ENCODE measurements at regions not wholly inside any gene's neighbourhood (a gene's known extent, or its start where the extent isn't known, plus 50 kb on each side); places are given as distances from the start of the nearest gene placed in this dataset.
"Not testable (repeated sequence)": the region's sequence is repeated elsewhere in the genome, so short reads cannot be mapped to it uniquely, and the experiment has no call there.

GRCh38 chr7:19561121-19561805, 147.6 kb downstream of the POLR1F start:
- Mint-ChIP-seq H3K27ac (no peak overlapping the region), H3K4me3 (no peak overlapping the region), H3K4me1 (no peaks in the 10 kb centered on the region), H3K36me3 (no peaks in the 10 kb centered on the region), H3K9me3 (peaks cover 2% of the 10 kb centered on the region), H3K27me3 (no peaks in the 10 kb centered on the region)
- ATAC-seq (ENCODE audit: low read depth) = no peak
- DNase-seq (ENCODE audit: low spot score in 2 of 2) = no peak

GRCh38 chr7:19560111-19560883, 148.5 kb downstream of the POLR1F start:
- Mint-ChIP-seq H3K9me3 (peaks cover 2% of the 10 kb centered on the region), H3K27me3 (no peaks in the 10 kb centered on the region), H3K27ac (no peak overlapping the region), H3K4me3 (no peak overlapping the region), H3K4me1 (no peaks in the 10 kb centered on the region), H3K36me3 (no peaks in the 10 kb centered on the region)
- ATAC-seq (ENCODE audit: low read depth) (no peak), DNase-seq (ENCODE audit: low spot score in 2 of 2) (no peak)

- H3K27ac Mint-ChIP-seq = no peak overlapping the region
- DNase-seq (ENCODE audit: low spot score in 2 of 2) (no peak), ATAC-seq (ENCODE audit: low read depth) (no peak)
- H3K4me1 Mint-ChIP-seq = no peaks in the 10 kb centered on the region
- H3K4me3 Mint-ChIP-seq = no peak overlapping the region
- H3K36me3 Mint-ChIP-seq = no peaks in the 10 kb centered on the region
- peaks cover 3% of the 10 kb centered on the region for H3K27me3 Mint-ChIP-seq
- H3K9me3 Mint-ChIP-seq = peaks cover 2% of the 10 kb centered on the region
Measured at GRCh38 chr7:19558527-19558926, 150.3 kb downstream of the POLR1F start.

DNA sequence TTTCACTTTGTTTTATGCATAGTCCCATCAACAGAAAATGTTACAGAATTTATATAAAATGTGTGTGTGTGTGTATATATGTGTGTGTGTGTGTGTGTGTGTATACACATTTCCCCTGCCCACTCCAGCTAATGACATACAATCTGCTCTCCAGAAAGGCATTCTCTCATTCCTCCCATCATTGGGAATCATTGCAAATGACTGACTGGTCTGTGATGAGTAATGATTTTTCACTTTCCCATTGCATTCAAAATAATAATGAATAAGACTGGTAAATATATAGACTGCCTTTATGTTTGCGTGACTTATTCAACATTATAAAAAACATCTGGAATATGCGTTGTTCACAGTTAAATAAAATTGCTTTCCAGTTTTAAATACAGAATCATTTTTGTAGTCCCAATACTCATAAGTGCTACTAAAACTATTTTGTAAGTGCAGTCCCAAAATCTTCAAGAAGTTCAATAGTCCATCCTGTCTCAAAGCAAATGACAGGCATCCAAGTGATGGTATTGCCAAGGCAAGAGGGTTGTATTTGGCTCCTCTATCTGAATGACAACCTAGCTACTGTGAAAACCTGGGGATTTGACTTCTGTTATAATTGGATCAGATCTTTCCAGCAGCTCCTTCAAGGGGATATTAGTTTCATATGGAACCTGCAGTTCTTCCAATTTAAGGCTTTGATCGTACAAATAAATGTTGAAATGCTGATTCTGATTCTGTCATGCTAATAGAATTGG, 150.9 kb downstream of the POLR1F start:
- Mint-ChIP-seq H3K4me1 (no peaks in the 10 kb centered on the region), H3K36me3 (no peaks in the 10 kb centered on the region), H3K27me3 (peaks cover 3% of the 10 kb centered on the region), H3K9me3 (peaks cover 2% of the 10 kb centered on the region), H3K4me3 (no peak overlapping the region), H3K27ac (no peak overlapping the region)
- ATAC-seq (ENCODE audit: low read depth) = no peak
- no peak for DNase-seq (ENCODE audit: low spot score in 2 of 2)

DNA sequence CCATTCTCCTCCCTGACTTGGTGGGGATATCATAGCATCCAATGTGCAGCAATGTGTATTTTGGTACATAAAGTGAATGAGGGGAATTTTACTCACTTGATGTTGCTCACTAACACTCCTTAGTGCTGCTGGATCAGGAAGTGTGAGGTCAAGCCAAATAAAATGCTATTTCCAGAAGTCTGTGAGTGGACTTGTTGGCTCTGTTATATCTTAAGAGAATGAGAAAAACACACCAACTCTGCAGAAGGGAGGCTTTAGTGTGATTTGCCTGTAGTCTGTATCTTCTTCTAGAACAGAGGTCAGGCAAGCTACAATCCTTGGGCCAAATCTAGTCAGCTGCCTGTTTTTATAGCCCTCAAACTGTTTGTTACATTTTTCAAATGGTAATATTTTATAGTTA, 154.3 kb downstream of the POLR1F start:
- no peaks in the 10 kb centered on the region for H3K4me1 Mint-ChIP-seq
- peaks cover 2% of the 10 kb centered on the region for H3K9me3 Mint-ChIP-seq
- peaks cover 3% of the 10 kb centered on the region for H3K27me3 Mint-ChIP-seq
- no peaks in the 10 kb centered on the region for H3K36me3 Mint-ChIP-seq
- no peak overlapping the region for H3K27ac Mint-ChIP-seq
- ATAC-seq (ENCODE audit: low read depth) (no peak), DNase-seq (ENCODE audit: low spot score in 2 of 2) (no peak)
- H3K4me3 Mint-ChIP-seq = no peak overlapping the region

GRCh38 chr7:19552576-19552975, 156.3 kb downstream of the POLR1F start:
- DNase-seq (ENCODE audit: low spot score in 2 of 2) (no peak), ATAC-seq (ENCODE audit: low read depth) (no peak)
- Mint-ChIP-seq H3K27me3 (peaks cover 3% of the 10 kb centered on the region), H3K4me1 (no peaks in the 10 kb centered on the region), H3K4me3 (no peak overlapping the region), H3K9me3 (peaks cover 2% of the 10 kb centered on the region), H3K27ac (no peak overlapping the region), H3K36me3 (no peaks in the 10 kb centered on the region)

DNA sequence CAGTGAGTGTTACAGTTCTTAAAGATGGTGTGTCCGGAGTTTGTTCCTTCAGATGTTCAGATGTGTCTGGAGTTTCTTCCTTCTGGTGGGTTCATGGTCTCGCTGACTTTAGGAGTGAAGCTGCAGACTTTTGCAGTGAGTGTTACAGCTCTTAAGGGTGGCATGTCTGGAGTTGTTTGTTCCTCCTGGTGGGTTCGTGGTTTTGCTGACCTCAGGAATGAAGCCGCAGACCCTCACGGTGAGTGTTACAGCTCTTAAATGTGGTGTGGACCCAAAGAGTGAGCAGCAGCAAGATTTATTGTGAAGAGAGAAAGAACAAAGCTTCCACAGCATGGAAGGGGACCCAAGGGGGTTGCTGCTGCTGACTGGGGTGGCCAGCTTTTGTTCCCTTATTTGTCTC, 159.6 kb downstream of the POLR1F start:
- not testable (repeated sequence) for H3K4me1 Mint-ChIP-seq; H3K4me3 Mint-ChIP-seq; H3K27ac Mint-ChIP-seq; H3K36me3 Mint-ChIP-seq; DNase-seq (ENCODE audit: low spot score in 2 of 2); H3K27me3 Mint-ChIP-seq; ATAC-seq (ENCODE audit: low read depth)
- peaks cover 11% of the 10 kb centered on the region for H3K9me3 Mint-ChIP-seq

DNA sequence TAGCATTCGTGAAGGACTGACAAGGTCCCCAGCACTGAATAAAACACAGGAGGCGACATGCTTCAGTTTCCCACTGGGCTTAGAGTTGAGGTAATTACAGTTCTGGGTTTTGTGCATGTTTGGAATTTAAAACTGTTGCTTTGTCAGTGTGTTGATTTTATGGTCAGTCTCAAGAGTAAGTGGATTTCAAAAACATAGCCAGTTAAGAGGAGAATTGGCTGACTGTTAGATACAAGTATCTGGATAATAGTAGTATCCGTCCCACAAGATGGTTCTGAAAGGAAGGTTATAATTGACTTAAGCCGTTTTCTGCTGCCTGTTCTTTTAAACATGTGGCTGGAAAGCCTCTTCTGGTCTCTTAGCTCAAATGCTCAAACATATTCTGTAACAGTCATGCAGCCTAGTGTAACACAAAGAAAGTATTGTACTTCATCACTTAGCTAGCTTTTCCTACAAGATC, 170.9 kb downstream of the POLR1F start:
- ATAC-seq (ENCODE audit: low read depth) = no peak
- Mint-ChIP-seq H3K9me3 (no peaks in the 10 kb centered on the region), H3K4me1 (no peaks in the 10 kb centered on the region), H3K4me3 (no peak overlapping the region), H3K27ac (no peak overlapping the region), H3K27me3 (no peaks in the 10 kb centered on the region), H3K36me3 (no peaks in the 10 kb centered on the region)
- DNase-seq (ENCODE audit: low spot score in 2 of 2) = no peak

DNA sequence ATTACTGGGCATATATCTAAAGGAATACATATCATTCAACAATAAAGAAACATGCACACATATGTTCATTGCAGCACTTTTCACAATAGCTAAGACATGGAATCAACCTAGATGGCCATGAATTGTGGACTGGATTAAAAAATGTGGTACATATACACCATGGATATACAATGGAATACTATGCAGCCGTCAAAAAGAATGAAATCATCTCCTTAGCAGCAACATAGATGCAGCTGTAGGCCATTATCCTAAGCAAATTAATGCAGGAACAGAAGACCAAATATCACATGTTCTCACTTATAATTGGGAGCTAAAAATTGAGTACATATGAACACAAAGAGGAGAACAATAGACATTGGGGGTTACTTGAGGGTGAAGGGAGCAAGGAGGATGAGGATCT, 175.6 kb downstream of the POLR1F start:
- Mint-ChIP-seq H3K27me3 (no peaks in the 10 kb centered on the region), H3K27ac (no peak overlapping the region), H3K4me1 (no peaks in the 10 kb centered on the region), H3K4me3 (no peak overlapping the region), H3K36me3 (no peaks in the 10 kb centered on the region), H3K9me3 (no peaks in the 10 kb centered on the region)
- DNase-seq (ENCODE audit: low spot score in 2 of 2) (no peak), ATAC-seq (ENCODE audit: low read depth) (no peak)

DNA sequence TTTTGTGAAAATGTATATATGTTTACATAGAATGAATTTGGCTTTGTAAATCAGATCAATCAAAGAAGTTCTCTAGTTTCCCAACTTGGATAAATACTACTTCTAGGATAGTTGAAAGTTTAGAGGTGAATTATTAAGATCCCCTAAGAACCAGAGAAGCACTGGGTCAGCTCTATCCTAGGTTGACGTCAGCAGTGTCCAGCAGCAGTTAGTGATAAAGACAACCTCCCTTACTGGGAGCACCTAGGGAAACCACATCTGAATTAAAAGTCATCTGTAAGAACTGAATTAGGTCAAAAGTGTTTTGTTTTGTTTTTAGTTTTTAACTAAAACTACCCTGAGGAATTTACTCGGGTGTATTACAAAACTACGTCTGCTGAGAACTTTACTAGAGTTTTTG, 178.0 kb downstream of the POLR1F start:
- no peak for ATAC-seq (ENCODE audit: low read depth)
- no peak for DNase-seq (ENCODE audit: low spot score in 2 of 2)
- no peaks in the 10 kb centered on the region for H3K4me1 Mint-ChIP-seq
- H3K27ac Mint-ChIP-seq = no peak overlapping the region
- no peaks in the 10 kb centered on the region for H3K36me3 Mint-ChIP-seq
- H3K27me3 Mint-ChIP-seq = no peaks in the 10 kb centered on the region
- no peak overlapping the region for H3K4me3 Mint-ChIP-seq
- no peaks in the 10 kb centered on the region for H3K9me3 Mint-ChIP-seq

GRCh38 chr7:19530261-19530660, 178.6 kb downstream of the POLR1F start:
- Mint-ChIP-seq H3K4me1 (no peaks in the 10 kb centered on the region), H3K4me3 (no peak overlapping the region), H3K36me3 (no peaks in the 10 kb centered on the region), H3K27me3 (no peaks in the 10 kb centered on the region), H3K27ac (no peak overlapping the region), H3K9me3 (no peaks in the 10 kb centered on the region)
- ATAC-seq (ENCODE audit: low read depth) (no peak), DNase-seq (ENCODE audit: low spot score in 2 of 2) (no peak)

DNA sequence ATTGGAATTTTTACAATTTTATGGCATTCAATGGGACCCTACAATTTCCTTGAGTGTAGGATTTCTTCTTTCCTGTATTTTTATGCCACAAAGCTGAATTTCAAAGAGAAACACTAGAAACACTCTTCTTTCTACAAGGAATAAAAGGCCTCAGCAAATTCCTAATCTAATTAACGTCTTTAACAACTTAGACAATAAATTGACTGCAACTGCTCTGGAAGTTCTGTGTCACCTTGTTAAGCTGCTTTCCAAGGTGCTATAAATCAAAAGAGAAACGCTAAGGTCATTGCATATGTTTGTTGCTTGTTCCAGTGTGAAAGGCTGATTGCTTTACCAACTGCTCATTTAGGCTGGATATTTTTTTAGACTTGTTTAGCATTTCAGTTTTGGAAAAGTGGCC, 182.2 kb downstream of the POLR1F start:
- ATAC-seq (ENCODE audit: low read depth) (no peak), DNase-seq (ENCODE audit: low spot score in 2 of 2) (no peak)
- H3K4me1 Mint-ChIP-seq = no peaks in the 10 kb centered on the region
- H3K27ac Mint-ChIP-seq = no peak overlapping the region
- H3K27me3 Mint-ChIP-seq = no peaks in the 10 kb centered on the region
- H3K36me3 Mint-ChIP-seq = no peaks in the 10 kb centered on the region
- no peak overlapping the region for H3K4me3 Mint-ChIP-seq
- no peaks in the 10 kb centered on the region for H3K9me3 Mint-ChIP-seq

DNA sequence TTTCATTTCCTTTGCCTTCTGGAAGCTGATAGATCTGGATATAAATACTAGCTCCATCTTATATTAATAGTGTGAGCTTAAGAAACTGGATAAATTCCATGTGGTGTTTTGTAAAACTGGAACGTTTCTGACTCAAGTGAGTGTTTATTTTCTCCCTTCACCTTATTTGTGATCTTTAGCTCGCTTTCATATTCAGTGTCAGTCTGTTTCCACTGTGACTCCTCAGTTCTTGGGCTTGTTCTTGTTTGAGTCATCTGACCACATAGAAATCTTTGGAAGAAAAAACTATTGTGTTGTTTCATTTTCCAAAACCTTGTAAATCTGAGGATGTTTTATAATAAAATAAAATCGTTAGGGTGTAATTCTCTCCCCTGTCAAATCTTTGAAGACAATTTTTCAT, 186.4 kb downstream of the POLR1F start:
- DNase-seq (ENCODE audit: low spot score in 2 of 2) = no peak
- ATAC-seq (ENCODE audit: low read depth) = no peak
- Mint-ChIP-seq H3K27me3 (no peaks in the 10 kb centered on the region), H3K4me1 (no peaks in the 10 kb centered on the region), H3K9me3 (no peaks in the 10 kb centered on the region), H3K4me3 (no peak overlapping the region), H3K36me3 (no peaks in the 10 kb centered on the region), H3K27ac (no peak overlapping the region)

DNA sequence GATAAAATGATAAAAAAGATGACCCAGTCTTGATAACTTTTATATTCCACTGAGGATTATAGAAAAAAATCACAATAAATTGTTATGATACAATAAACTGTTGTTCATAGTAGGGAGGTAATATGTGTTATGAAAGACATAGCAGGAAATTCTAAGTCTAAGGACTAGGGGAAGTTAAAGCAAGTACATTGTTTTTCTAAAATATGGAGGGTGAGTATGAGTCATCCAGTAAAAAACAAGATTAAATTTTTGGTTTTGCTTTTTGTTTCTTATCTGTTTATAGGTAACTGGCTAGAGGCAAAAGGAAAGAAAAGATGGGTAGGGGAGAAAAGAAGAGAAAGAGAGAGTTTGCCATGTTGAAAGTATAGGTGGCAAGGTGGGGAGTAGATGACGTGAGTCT, 188.4 kb downstream of the POLR1F start:
- no peak for DNase-seq (ENCODE audit: low spot score in 2 of 2)
- Mint-ChIP-seq H3K4me3 (no peak overlapping the region), H3K36me3 (no peaks in the 10 kb centered on the region), H3K27me3 (no peaks in the 10 kb centered on the region), H3K27ac (no peak overlapping the region), H3K4me1 (no peaks in the 10 kb centered on the region), H3K9me3 (peaks cover 2% of the 10 kb centered on the region)
- no peak for ATAC-seq (ENCODE audit: low read depth)

All from memory B cell (primary cell).